ENCODE measurements at regions not wholly inside any gene's neighbourhood (a gene's known extent, or its start where the extent isn't known, plus 50 kb on each side); places are given as distances from the start of the nearest gene placed in this dataset.

- TF ChIP-seq CTCF (IDR thresholded peaks at IDR 0.05; ENCODE audit: poor library complexity) (no peak), EZH2phosphoT487 (IDR thresholded peaks at IDR 0.05; ENCODE audit: low read depth, severe bottlenecking, unreplicated experiment) (no peak), EZH2 (IDR thresholded peaks at IDR 0.05; ENCODE audit: borderline replicate concordance) (no peak)
Measured at GRCh38 chr1:25110036-25110435, 122.3 kb downstream of the SYF2 start.
